HG02970 (cell line): ENCODE measurements at regions not wholly inside any gene's neighbourhood (a gene's known extent, or its start where the extent isn't known, plus 50 kb on each side); places are given as distances from the start of the nearest gene placed in this dataset.

Experiments used
- ATAC-seq: cut with Tn5 transposase; IDR thresholded peaks from one replicate; pipeline ENCODE4 v1.9.1; 2021; ENCODE audit warnings: mild to moderate bottlenecking, moderate library complexity, moderate number of reproducible peaks; ENCODE audit not compliant: unreplicated experiment, low FRiP score

DNA sequence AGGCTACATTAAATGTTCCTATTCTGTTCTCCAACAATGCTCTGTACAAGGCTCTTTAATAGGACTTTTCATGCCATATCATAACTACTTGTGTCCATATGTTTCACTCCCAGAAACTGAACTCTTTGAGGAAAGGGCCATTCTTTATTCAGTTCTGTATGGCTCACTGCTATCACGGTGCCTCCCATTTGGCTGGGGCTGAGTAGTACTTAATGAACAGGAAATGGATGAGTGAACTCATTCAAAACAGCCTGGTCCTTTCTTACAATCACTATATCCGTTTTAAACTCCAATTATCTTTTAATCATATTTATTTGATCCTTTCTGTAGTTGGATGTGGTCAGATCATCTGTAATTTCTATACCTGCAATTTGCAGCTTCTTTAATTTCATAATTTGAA, 410.6 kb downstream of the TBC1D4 start:
- ATAC-seq: no peak

DNA sequence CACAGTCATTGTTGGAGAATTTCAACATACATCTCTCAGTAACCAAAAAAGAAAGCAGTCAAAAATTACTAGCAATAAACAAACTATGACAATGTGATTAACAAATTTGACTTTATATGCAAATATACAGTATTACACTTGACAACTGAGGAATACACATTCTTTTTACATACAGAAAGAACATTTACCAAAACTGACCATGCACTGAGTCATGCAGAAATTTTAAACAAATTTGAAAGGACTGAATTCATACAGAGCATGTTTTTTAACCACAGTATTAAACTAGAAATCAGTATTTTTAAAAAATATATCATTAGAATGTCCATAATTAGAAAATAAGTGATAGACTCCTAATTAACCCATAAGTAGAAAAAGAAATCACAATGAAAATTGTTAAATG, 420.1 kb downstream of the TBC1D4 start:
- no peak for ATAC-seq

DNA sequence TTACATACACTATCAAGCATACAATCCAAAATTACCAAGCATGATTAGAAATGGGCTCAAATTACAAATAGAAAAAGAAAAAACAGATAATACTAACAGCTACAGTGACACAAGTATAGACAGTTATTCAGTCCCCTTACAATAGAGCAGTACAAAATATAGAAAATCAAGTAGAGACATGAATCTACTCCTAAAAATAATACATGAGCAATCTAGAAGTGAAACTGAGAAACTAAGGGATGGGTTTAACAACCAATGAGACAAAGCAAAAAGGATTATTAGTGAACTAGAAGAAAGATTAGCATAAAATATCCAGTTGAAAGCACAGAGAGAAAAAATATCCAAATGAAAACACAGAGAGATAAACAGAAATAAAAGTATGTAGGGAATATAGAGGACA, 426.7 kb downstream of the TBC1D4 start:
- ATAC-seq: no peak

DNA sequence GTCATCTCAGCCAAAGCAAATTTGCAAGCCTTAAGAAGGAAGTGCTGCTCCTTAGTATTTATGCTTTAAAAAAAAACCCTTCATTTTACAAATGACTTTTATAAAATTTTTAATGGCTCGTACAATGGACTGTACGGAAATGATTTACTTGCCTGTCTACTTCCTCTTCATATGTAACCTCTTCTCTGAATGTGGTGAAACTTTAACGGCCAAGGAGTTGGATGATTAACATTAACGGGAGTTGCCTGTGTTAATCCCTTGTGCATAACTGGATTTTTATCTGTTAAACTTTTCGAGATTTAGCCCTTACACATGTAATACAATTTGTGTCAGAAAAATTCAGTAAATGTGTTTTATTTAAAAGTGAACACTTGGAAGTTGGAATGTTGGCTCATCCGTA, 429.4 kb downstream of the TBC1D4 start:
- ATAC-seq: no peak

DNA sequence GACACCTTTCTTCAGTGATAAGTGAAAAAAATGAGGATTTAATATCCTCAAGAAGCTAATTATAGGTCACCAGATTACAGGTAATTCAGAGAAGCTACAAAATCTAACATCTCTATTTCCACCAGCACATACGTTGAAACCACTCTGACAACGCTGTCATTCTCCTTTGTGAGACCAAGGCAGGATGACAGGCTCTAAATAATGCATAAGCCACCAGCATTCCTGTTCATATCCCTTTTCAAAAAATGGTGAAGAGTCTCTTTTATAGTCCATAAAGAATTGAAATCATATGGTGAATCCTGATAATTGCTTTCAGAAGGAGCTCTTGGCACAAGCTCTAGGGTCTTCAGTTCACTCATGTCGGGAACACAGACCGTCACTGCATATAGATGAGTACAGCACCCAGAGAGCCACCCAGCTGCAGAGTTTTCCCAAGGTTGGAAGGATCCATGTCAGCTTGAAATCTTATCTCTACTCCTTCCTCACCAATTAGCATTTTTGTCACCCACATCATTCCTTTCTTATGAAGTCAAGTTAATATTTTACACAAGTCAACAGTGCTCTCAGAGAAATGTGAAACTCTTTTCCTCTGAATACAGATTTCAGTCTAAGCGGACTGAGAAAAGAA, 431.4 kb downstream of the TBC1D4 start:
- no peak for ATAC-seq

DNA sequence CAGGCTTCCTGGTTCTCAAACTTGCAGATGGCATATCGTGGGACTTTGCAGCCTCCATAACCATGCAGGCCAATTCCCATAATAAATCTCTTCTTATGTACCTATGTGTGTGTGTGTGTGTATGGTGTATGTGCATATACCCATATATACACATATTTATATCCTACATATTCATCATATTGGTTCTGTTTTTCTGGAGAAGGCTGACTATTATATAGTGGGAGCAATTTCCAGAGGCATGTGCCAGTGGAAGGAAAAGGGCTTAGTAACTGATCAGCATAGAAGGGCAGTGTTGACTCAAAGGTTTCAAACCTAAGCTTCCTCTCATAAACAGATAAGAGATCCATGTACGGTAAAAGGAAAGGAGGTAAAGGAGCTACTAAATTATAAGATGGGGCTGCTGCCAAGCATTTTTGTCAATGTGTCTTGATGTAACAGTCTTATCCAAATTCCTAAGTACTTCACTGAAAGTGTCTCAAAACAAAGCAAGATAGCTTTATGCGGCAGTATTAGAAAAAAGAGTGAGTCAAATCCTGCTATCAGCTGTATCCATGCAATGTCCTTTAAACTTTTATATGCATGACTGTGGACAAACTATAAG, 432.1 kb downstream of the TBC1D4 start:
- no peak for ATAC-seq

DNA sequence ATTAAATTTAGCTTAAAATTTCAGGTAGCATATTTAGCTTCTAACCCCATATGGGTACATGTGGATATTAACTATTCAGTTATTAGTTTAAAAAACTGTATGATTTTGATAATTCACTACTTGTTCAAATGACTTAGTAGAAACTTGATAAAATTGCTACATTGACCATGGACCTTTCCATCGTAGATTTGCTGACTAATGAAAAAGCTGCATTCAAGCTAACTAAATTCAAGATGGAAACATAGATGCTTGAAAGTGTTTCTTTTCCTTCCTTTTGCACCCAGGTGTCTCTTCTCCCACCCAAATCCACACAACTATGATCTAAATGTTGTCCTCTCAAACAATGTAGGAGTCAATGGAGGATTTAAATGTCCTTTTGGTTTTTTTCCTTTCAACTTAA, 439.2 kb downstream of the TBC1D4 start:
- no peak for ATAC-seq

DNA sequence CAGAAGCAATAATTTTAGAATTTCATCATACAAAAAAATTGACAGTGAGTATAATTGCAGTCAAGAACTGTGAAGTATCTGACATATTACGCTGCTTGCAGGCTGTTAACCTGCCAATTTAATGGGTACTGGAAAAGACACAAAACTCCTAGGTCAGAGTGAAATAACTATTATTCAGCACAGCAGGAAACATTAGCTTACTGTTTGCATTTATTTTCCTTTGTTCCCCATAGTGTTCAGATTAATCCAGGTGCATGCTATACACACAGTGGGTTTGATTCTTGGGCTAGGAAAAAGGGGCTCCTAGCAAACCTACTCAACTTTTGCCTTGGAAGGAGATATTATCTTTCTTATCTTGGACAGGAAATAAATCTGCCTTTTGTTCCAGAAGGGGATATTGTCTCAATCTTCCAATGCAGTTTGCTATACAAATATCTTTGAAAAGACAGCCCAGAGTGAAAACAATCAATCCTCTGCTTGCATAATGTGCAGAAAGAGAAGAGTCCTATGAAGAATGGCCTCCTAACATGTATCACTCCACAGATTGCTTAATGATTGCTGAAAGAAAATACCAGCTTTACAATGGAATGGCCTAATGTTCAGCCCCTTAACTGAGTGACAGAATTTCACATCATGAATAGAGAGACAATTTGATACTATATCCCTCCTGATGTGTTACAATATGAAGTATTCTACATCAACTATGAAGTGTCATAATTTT, 443.4 kb downstream of the TBC1D4 start:
- ATAC-seq: no peak

DNA sequence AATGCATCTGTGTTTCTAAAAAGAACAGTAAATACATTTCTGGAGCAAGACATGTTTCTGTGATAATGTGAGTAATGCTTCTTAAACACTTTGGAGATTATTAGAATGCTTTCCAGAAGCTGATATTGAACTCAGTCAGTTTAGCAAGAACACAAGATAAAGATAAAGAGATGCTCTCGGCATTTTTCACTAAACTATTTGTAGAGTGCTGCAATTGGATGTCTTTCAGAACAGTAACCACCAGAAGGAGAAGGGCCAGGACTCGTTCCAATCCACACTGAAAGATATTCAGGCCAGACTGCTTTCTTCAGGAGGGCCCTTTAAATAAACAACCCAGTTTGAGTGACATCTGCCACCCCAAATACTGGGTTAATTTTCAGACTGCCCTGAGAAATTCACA, 456.0 kb downstream of the TBC1D4 start:
- ATAC-seq: no peak

DNA sequence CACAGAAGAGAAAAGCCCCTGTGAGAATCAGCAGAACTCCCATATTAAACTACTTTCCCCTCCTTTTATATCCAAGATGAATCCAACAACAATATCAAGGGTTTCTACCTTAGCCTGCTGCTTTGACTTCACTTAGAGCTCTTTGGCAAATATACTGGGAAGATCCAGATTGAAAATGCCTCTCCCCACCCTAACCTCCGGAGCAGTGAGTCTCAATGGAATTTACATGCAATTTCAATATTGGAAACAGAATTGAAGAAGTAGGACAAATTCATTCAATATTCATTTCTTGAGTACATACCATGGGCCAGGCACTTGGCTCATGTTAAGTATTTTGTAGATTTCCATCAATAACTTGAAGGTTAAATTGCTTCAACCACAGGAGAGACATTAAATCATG, 457.4 kb downstream of the TBC1D4 start:
- ATAC-seq: no peak

DNA sequence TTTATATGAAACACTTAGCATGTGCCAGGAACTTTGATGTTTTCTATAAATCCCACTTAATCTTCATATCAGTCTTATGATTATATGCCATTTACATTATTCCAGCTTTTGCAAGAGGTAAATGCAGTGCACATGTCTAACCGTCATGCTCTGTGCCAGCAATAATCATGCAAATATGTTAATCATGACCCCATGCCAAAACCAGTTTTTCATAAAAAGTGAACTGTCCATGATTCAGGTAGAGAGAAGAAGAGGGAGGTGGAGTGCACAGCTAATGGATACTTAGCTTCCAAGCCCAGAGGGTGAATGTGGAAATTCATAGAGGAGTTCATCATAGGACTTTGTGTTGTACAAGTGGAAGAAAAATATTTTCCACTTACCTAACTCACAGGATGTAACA, 458.4 kb downstream of the TBC1D4 start:
- ATAC-seq: no peak

DNA sequence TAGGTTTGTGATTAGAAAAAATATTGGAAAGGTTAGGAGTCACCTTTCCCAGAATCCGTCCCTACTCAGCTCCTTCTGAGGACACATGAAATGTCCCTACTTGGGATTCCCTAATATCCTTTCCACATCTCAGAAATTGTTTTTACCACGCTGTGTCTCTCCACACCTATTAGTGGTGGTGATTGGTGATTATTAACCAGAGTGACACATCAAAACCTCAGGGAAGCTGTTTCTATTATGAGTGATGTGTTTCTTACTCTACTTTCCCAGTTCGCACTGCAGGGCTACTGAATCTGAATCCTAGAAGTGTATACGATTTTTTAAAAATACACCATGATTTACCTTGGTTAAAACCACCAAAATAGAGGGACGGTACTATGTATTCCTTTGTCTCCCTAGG, 460.8 kb downstream of the TBC1D4 start:
- no peak for ATAC-seq

DNA sequence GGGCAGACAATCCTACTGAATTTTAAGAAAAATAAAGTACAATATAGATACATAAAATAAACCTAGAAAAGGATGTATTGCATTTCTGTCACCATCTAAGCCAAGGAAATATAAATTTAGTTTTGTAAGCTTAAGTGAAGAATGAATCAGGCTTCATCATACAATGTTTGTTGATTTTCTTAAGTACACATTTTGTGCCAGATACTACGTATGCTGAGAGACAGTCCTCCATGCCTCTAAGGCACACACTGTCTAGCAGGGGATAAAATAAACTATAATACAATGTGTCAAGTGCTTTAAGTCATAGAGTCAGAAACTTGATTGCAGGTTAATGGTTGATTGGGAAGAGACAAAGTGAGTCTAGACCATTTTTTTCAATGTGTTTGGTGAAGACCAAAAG, 465.7 kb downstream of the TBC1D4 start:
- ATAC-seq: no peak

DNA sequence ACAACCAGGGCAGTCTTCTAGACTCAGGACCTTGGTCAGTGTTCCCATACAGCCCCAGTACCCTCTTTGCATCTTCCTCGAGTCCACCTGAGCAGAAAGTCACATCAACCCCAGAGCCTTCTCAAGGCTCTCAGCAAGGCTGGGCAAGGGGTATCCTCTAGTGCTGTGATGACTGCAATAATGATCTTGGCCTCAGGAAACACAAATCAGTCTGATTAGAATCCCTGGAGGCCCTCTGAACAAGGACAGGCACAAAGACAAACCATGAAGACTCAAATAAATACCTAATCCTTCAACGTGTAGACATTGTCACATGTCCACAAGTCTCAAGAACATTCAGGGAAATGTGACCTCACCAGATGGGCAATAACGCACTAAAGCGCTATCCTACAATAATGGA, 468.2 kb downstream of the TBC1D4 start:
- ATAC-seq: no peak

DNA sequence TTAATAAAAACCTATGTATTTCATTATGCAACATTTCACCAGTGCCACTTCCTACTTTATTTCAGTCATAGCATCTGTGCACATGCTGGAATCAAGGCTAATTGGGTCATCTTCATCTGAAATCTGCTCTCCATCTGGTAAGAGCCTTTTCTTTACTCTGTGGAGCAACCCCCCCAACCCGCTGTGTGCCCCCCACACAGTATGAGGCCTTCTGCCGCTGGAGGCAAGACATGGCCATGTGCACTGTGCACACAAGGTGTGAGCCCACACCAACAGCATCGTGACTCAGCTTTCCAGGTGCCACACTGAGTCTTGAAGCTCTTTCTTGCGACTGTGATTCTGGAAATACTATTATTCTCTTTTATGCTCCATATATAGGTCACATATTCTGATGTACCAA, 471.0 kb downstream of the TBC1D4 start:
- ATAC-seq: no peak

DNA sequence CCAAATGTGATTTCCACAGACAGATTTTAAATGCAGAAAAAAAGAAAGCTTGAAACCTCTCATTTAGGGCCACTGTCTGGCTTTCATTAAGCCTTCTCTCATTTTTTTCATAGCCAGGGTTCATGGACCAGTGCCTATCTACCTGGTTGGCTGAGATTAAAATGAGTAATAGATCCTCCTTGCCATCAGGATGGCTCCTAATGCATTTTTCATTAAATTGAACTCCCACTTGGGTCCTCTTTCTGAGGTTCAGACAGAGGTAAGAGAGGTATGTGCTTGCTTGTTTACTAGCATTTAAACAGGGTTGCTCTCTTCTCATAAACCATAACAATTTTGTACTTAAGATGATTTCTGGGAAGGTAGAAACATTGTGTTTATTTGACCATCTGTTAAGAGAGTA, 473.0 kb downstream of the TBC1D4 start:
- no peak for ATAC-seq

DNA sequence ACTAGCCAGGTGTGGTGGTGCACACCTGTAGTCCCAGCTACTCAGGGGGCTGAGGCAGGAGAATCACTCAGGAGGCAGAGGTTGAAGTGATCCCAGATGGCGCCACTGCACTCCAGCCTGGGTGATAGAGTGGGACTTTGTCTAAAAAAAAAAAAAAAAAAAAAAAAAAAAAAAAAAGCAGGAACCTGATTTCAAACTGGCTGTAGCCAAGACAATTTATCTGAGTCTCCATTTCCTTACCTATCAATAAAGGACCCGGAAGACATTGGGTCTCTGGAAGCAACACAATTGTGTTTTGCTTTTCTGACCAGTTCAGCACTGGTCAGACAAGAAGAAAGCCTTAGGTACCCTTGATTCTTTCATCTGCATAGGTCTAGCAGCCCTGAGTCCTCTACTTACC, 491.0 kb downstream of the TBC1D4 start:
- ATAC-seq: no peak

DNA sequence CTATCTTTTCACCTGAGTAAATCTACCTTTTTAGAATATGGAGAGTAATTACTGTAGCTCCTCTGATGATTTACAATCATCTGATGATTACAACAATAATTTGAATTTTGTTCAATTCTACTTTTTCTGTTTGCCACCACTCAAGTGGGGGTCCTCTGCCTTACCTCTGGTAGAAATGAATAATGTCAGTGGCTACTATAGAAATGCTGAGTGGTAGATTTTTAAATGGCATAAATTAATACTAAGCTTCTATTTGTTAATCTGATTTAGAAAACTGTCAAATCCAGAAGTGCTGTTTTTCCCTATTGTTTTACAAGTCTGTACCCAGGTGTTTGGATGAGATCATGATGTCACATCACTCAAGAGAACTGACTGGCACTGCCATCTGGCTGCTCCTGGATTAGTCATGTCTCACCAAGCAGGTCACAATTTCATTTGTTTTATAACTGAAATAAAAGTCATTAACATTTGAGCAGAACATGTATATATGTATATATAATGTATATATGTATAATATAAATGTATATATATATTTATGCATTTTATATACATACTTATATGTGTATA, 494.8 kb downstream of the TBC1D4 start:
- no peak for ATAC-seq

DNA sequence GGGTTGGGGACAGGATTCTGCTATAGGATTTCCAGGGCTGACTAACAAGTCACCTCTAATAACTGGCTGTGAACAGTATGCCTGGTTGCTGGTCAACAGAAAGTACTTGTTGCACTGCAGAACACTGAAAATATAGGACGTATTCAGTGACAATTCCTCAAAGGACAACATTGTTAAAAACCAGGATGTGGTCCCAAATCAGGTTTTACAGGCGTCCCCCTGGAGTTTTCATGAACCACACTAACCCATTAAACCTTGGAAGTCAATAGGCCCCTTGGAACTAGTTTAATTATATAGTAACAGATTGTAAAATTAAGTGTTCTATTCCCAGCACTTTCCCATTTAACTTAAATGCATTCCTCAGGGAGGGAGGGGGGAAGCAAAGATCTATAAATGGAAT, 495.4 kb downstream of the TBC1D4 start:
- no peak for ATAC-seq

DNA sequence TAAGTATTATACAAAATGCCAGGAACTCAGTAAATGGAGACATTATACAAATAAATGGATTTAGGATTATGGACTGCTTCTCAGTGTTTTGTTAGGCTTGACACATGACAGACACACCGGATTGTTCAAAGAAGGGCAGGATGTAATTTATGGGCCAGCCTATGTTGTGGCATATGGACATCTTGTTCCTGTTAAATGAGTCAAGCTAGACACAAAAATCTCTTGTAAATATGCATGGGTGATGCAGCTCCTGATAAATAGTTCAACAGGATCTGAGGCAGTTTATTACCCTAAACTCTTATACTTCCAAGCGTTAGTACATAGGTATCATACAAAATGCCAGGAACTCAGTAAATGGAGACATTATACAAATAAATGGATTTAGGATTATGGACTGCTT, 502.3 kb downstream of the TBC1D4 start:
- ATAC-seq: no peak

DNA sequence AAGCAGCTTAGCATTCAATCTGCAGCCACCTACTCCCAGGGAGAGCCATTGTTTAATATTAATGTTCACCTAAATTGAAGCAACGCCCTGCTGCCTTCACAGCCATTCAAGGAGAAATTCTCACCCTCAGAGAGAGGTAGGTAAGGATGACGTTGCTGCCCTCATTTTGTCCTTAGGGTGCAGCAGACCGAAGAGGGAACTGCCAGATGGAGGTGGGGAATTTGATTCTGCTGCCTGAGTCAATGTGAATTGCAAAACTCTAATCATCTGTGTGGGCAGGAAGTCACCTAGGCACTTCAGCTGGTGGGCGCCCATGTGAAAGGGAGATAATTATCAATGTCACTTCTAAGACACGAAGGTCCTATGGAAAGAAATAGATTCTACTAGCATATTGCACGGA, 503.4 kb downstream of the TBC1D4 start:
- ATAC-seq: no peak

DNA sequence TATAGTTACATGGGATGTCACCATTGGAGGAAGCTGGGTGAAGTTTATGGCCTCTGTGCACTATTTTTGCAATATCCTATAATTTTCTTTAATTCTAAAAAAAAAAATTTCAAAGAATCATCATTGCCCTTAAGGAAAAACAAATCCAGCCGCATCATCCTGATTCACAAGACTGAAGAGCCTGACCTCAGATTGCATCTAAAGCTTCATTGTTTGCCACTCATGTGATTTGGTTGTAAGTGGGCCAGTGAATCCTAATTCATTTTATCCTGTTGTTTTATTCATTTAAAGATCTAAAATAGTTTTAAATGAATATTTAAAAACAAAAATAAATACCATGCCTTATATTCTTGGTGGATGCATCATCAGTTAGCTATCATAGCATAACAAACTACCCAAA, 504.5 kb downstream of the TBC1D4 start:
- no peak for ATAC-seq
